HG02798 (cell line): ENCODE measurements at regions not wholly inside any gene's neighbourhood (a gene's known extent, or its start where the extent isn't known, plus 50 kb on each side); places are given as distances from the start of the nearest gene placed in this dataset.
"Not testable (repeated sequence)": the region's sequence is repeated elsewhere in the genome, so short reads cannot be mapped to it uniquely, and the experiment has no call there.

Experiments used
- ATAC-seq: cut with Tn5 transposase; IDR thresholded peaks from one replicate; pipeline ENCODE4 v1.9.1; 2021; ENCODE audit warnings: mild to moderate bottlenecking; ENCODE audit not compliant: unreplicated experiment, poor library complexity

- ATAC-seq: no peak
Measured at GRCh38 chr17:31721291-31722025, 137.6 kb downstream of the COPRS start.

- ATAC-seq: not testable (repeated sequence)
Measured at GRCh38 chr17:31717251-31717650, 141.8 kb downstream of the COPRS start.

GRCh38 chr17:31715446-31715845, 143.6 kb downstream of the COPRS start:
- ATAC-seq: no peak

GRCh38 chr17:31704483-31704882, 154.6 kb downstream of the COPRS start:
- no peak for ATAC-seq

- no peak for ATAC-seq
Measured at GRCh38 chr17:31702041-31702440, 157.0 kb downstream of the COPRS start.

GRCh38 chr17:31700973-31701372, 158.1 kb downstream of the COPRS start:
- no peak for ATAC-seq

- no peak for ATAC-seq
Measured at GRCh38 chr17:31699886-31700285, 159.2 kb downstream of the COPRS start.

GRCh38 chr17:31699281-31699680, 159.8 kb downstream of the COPRS start:
- ATAC-seq: no peak

- ATAC-seq: no peak
Measured at GRCh38 chr17:31698751-31699150, 160.3 kb downstream of the COPRS start.

- no peak for ATAC-seq
Measured at GRCh38 chr17:31697838-31698237, 161.2 kb downstream of the COPRS start.

GRCh38 chr17:31696703-31697325, 162.2 kb downstream of the COPRS start:
- ATAC-seq: no peak

GRCh38 chr17:31696184-31696602, 162.9 kb downstream of the COPRS start:
- no peak for ATAC-seq

- ATAC-seq: no peak
Measured at GRCh38 chr17:31695456-31696090, 163.5 kb downstream of the COPRS start.

- ATAC-seq: no peak
Measured at GRCh38 chr17:31693433-31694220, 165.4 kb downstream of the COPRS start.

- ATAC-seq: no peak
Measured at GRCh38 chr17:31692632-31693031, 166.4 kb downstream of the COPRS start.

GRCh38 chr17:31692027-31692426, 167.0 kb downstream of the COPRS start:
- ATAC-seq: no peak

- no peak for ATAC-seq
Measured at GRCh38 chr17:31691251-31691905, 167.7 kb downstream of the COPRS start.

GRCh38 chr17:31690151-31690551, 168.9 kb downstream of the COPRS start:
- ATAC-seq: no peak

GRCh38 chr17:31688701-31689100, 170.3 kb downstream of the COPRS start:
- no peak for ATAC-seq

GRCh38 chr17:31687505-31688126, 171.4 kb downstream of the COPRS start:
- no peak for ATAC-seq
